ENCODE measurements at regions not wholly inside any gene's neighbourhood (a gene's known extent, or its start where the extent isn't known, plus 50 kb on each side); places are given as distances from the start of the nearest gene placed in this dataset.

- intact Hi-C loops (cut with DNase I; ENCODE audit: low total_unique reads) = no loop called here
- Histone ChIP-seq H3K9me3 (no peaks in the 10 kb centered on the region), H3K27me3 (no peaks in the 10 kb centered on the region), H3K4me1 (no peaks in the 10 kb centered on the region), H3K27ac (no peak overlapping the region), H3K36me3 (ENCODE audit: low read depth, missing control alignments) (no peaks in the 10 kb centered on the region), H3K4me3 (no peak overlapping the region)
- 81 to 83% methylated on average over 4 of the region's 4 CpGs for WGBS, 2 donors
- no peak for DNase-seq
- no peak for TF ChIP-seq POLR2A (IDR thresholded peaks at IDR 0.05)
- TF ChIP-seq, protein P1, sequence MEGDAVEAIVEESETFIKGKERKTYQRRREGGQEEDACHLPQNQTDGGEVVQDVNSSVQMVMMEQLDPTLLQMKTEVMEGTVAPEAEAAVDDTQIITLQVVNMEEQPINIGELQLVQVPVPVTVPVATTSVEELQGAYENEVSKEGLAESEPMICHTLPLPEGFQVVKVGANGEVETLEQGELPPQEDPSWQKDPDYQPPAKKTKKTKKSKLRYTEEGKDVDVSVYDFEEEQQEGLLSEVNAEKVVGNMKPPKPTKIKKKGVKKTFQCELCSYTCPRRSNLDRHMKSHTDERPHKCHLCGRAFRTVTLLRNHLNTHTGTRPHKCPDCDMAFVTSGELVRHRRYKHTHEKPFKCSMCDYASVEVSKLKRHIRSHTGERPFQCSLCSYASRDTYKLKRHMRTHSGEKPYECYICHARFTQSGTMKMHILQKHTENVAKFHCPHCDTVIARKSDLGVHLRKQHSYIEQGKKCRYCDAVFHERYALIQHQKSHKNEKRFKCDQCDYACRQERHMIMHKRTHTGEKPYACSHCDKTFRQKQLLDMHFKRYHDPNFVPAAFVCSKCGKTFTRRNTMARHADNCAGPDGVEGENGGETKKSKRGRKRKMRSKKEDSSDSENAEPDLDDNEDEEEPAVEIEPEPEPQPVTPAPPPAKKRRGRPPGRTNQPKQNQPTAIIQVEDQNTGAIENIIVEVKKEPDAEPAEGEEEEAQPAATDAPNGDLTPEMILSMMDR (IDR thresholded peaks at IDR 0.05) = no peak
Observed at GRCh38 chr4:81700189-81700588, 228.5 kb upstream of the RASGEF1B start.

DNA sequence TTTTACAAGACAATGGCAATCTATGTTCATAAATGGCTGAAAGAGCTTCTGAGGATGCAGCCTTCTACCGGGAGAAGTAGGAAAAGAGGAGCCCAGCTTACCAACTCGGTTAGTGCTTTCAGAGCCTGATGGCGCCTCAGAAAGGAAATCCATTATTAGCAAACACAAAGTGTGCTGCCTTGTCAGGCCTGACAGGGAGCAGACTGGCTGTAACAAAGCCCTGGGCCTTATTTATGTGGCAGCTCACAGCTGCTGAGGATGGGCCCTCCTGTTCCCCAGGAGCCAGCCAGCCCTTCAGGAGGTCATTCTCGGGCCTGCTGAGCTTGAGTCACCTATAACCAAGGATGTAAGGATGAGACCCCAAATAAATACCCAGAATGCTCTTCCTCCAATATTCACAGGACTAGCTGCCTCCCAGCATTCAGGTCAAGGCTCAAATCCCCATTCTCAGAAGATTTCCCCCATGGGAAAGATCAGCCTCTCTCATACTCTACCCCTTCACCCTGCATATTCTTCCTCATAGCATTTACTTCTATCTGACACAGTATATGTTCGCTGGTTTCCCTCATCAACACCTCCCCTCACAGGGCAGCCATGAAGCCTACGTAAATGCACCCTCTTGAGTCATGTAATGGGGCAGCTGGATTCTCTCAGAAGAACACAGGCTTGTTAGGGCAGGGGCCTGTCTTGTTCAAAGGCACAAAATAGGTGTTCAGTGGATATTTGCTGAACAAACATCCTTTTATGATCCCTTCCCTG lies 227.0 kb upstream of the RASGEF1B start:
- intact Hi-C loops (cut with DNase I; ENCODE audit: low total_unique reads) = no loop called here
- H3K27me3 ChIP-seq = no peaks in the 10 kb centered on the region
- no peak for DNase-seq
- no peak overlapping the region for H3K4me3 ChIP-seq
- no peak overlapping the region for H3K27ac ChIP-seq
- no peaks in the 10 kb centered on the region for H3K36me3 ChIP-seq (ENCODE audit: low read depth, missing control alignments)
- no peaks in the 10 kb centered on the region for H3K9me3 ChIP-seq
- 84 to 85% methylated on average over 6 of the region's 6 CpGs for WGBS, 2 donors
- TF ChIP-seq, protein P1 (IDR thresholded peaks at IDR 0.05) = no peak
- no peak for TF ChIP-seq POLR2A (IDR thresholded peaks at IDR 0.05)
- no peaks in the 10 kb centered on the region for H3K4me1 ChIP-seq

- Histone ChIP-seq H3K4me3 (no peak overlapping the region), H3K4me1 (no peaks in the 10 kb centered on the region), H3K27ac (no peak overlapping the region), H3K9me3 (no peaks in the 10 kb centered on the region), H3K27me3 (no peaks in the 10 kb centered on the region), H3K36me3 (ENCODE audit: low read depth, missing control alignments) (no peaks in the 10 kb centered on the region)
- intact Hi-C loops (cut with DNase I; ENCODE audit: low total_unique reads) = no loop called here
- 80% methylated on average over 5 of the region's 5 CpGs for WGBS, 2 donors
- no peak for DNase-seq
- no peak for TF ChIP-seq POLR2A (IDR thresholded peaks at IDR 0.05)
- TF ChIP-seq, protein P1 (IDR thresholded peaks at IDR 0.05) = no peak
Observed at GRCh38 chr4:81694176-81694913, 222.6 kb upstream of the RASGEF1B start.

- TF ChIP-seq POLR2A (IDR thresholded peaks at IDR 0.05) = no peak
- TF ChIP-seq, protein P1 (IDR thresholded peaks at IDR 0.05) = no peak
- Histone ChIP-seq H3K27ac (no peak overlapping the region), H3K36me3 (ENCODE audit: low read depth, missing control alignments) (no peaks in the 10 kb centered on the region), H3K4me1 (no peaks in the 10 kb centered on the region), H3K27me3 (no peaks in the 10 kb centered on the region), H3K4me3 (no peak overlapping the region), H3K9me3 (no peaks in the 10 kb centered on the region)
- whole genome bisulfite sequencing, 2 donors = 64 to 73% methylated on average over 2 of the region's 2 CpGs
- intact Hi-C loops (cut with DNase I; ENCODE audit: low total_unique reads) = no loop called here
- no peak for DNase-seq
Observed at GRCh38 chr4:81690871-81691270, 219.2 kb upstream of the RASGEF1B start.
